ENCODE measurements at regions not wholly inside any gene's neighbourhood (a gene's known extent, or its start where the extent isn't known, plus 50 kb on each side); places are given as distances from the start of the nearest gene placed in this dataset.

DNA sequence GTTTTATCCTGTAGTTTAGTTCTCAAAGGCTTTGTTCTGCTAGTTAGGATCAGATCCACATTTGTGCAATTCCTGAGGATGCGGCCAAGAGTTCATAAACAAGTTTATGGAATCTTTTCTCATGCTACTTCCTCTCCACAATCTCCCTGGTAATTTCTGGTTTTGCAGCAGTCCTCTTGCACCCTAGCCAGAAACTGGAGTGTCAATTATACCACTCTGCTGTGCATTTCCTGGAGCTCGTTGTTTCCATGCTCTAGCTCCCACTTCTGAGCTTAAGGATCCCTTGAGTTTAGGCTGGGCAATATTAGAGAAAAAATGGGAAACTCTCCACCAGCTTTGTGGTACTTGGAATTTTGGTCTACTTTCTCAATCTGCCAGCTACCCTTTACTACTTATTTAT lies 474.7 kb downstream of the DIRAS2 start:
- POLR2A ChIA-PET: no interaction called here
- H3K36me3 ChIP-seq (ENCODE audit: control insufficient read depth in 1 of 2, insufficient read depth in 2 of 2, low read length in 2 of 2): no peaks in the 10 kb centered on the region
- RAD21 ChIA-PET (ENCODE audit: low non-redundant PET in 1 of 2, low total read pairs in 2 of 2, uncharacterized antibody in 2 of 2, unreplicated experiment in 2 of 2): no interaction called here
- no peak for TF ChIP-seq EZH2phosphoT487 (IDR thresholded peaks at IDR 0.05; ENCODE audit: borderline replicate concordance)
- TF ChIP-seq RAD21 (IDR thresholded peaks at IDR 0.05; ENCODE audit: low read depth): no peak
- TF ChIP-seq TCF7L2 (IDR thresholded peaks at IDR 0.05; ENCODE audit: borderline replicate concordance, extremely low read depth, insufficient read depth, insufficient read length): no peak
- TF ChIP-seq SP1 (IDR thresholded peaks at IDR 0.05; ENCODE audit: low read depth): no peak
- TF ChIP-seq, protein P1, sequence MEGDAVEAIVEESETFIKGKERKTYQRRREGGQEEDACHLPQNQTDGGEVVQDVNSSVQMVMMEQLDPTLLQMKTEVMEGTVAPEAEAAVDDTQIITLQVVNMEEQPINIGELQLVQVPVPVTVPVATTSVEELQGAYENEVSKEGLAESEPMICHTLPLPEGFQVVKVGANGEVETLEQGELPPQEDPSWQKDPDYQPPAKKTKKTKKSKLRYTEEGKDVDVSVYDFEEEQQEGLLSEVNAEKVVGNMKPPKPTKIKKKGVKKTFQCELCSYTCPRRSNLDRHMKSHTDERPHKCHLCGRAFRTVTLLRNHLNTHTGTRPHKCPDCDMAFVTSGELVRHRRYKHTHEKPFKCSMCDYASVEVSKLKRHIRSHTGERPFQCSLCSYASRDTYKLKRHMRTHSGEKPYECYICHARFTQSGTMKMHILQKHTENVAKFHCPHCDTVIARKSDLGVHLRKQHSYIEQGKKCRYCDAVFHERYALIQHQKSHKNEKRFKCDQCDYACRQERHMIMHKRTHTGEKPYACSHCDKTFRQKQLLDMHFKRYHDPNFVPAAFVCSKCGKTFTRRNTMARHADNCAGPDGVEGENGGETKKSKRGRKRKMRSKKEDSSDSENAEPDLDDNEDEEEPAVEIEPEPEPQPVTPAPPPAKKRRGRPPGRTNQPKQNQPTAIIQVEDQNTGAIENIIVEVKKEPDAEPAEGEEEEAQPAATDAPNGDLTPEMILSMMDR (IDR thresholded peaks at IDR 0.05 in 2 of 3, conservative IDR thresholded peaks at IDR 0.05 in 1 of 3; ENCODE audit: borderline replicate concordance in 1 of 3, insufficient read depth in 1 of 3, low read depth in 2 of 3, low read length in 2 of 3): no peak
- no peak for TF ChIP-seq POLR2AphosphoS5 (IDR thresholded peaks at IDR 0.05; ENCODE audit: low read depth, low read length)
- TF ChIP-seq ELF1 (IDR thresholded peaks at IDR 0.05; ENCODE audit: borderline replicate concordance, low read depth): no peak
- TF ChIP-seq SIN3A (IDR thresholded peaks at IDR 0.05; ENCODE audit: low read depth): no peak
- TF ChIP-seq, protein P2, sequence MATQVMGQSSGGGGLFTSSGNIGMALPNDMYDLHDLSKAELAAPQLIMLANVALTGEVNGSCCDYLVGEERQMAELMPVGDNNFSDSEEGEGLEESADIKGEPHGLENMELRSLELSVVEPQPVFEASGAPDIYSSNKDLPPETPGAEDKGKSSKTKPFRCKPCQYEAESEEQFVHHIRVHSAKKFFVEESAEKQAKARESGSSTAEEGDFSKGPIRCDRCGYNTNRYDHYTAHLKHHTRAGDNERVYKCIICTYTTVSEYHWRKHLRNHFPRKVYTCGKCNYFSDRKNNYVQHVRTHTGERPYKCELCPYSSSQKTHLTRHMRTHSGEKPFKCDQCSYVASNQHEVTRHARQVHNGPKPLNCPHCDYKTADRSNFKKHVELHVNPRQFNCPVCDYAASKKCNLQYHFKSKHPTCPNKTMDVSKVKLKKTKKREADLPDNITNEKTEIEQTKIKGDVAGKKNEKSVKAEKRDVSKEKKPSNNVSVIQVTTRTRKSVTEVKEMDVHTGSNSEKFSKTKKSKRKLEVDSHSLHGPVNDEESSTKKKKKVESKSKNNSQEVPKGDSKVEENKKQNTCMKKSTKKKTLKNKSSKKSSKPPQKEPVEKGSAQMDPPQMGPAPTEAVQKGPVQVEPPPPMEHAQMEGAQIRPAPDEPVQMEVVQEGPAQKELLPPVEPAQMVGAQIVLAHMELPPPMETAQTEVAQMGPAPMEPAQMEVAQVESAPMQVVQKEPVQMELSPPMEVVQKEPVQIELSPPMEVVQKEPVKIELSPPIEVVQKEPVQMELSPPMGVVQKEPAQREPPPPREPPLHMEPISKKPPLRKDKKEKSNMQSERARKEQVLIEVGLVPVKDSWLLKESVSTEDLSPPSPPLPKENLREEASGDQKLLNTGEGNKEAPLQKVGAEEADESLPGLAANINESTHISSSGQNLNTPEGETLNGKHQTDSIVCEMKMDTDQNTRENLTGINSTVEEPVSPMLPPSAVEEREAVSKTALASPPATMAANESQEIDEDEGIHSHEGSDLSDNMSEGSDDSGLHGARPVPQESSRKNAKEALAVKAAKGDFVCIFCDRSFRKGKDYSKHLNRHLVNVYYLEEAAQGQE (IDR thresholded peaks at IDR 0.05; ENCODE audit: low read depth): no peak
- no peaks in the 10 kb centered on the region for H3K9me2 ChIP-seq (ENCODE audit: insufficient read depth)
- H4K20me1 ChIP-seq (ENCODE audit: insufficient read depth): no peaks in the 10 kb centered on the region
- H3K27ac ChIP-seq (ENCODE audit: low read depth, low read length): no peak overlapping the region
- ATAC-seq (no peak), DNase-seq (ENCODE audit: low read depth, low spot score) (no peak)
- no peak overlapping the region for H3K9ac ChIP-seq (ENCODE audit: low read length)
- H3K9me3 ChIP-seq (ENCODE audit: control insufficient read depth in 1 of 2, insufficient read depth in 1 of 2, low read depth in 1 of 2, low read length in 2 of 2): peaks cover 0 to 3% of the 10 kb centered on the region in 2 experiments; a peak in 1 of 4 replicates
- no peaks in the 10 kb centered on the region; the same call in 1 of the 2 replicates for H3K27me3 ChIP-seq (ENCODE audit: insufficient read depth, low read length)
- no peaks in the 10 kb centered on the region for H3K79me2 ChIP-seq (ENCODE audit: insufficient read depth, low read length)
- BruUV-seq (replicated peaks): no TSS peak
- H3K4me3 ChIP-seq (replicated peaks in 1 of 2; ENCODE audit: low read depth in 1 of 2, low read length in 2 of 2): no peak overlapping the region
- CTCF ChIA-PET: interaction anchor here (0.5 kb wide), 1 partner anchor 23 kb away, joined by 6 read pairs; no protein-coding TSS in a partner anchor
- H3K4me1 ChIP-seq (ENCODE audit: control insufficient read depth in 1 of 2, insufficient read depth in 2 of 2, low read length in 2 of 2): no peaks in the 10 kb centered on the region
- intact Hi-C loops (cut with micrococcal nuclease): no loop called here
- no peak overlapping the region for H2AFZ ChIP-seq (ENCODE audit: low read depth, low read length, poor library complexity, severe bottlenecking)
- no peak overlapping the region for H3K4me2 ChIP-seq (ENCODE audit: low read length)
